ENCODE measurements at regions not wholly inside any gene's neighbourhood (a gene's known extent, or its start where the extent isn't known, plus 50 kb on each side); places are given as distances from the start of the nearest gene placed in this dataset.

- TF ChIP-seq POLR2A (IDR thresholded peaks at IDR 0.05) (no peak), CTCF (IDR thresholded peaks at IDR 0.05) (no peak)
These were observed 96.7 kb upstream of the UQCRFS1 start for GRCh38 chr19:29309637-29310036.
